Endothelial cell of umbilical vein (primary cell): ENCODE measurements at regions not wholly inside any gene's neighbourhood (a gene's known extent, or its start where the extent isn't known, plus 50 kb on each side); places are given as distances from the start of the nearest gene placed in this dataset.

Experiments
- BruUV-seq: library from RNA; stranded (reverse); fragments of 400-500 nt; replicated peaks from 2 replicates; lab custom pipeline; 2021; lab: Mats Ljungman, UMichigan
- CTCF ChIA-PET: fragments of 300-600, 350-600 bp; sonication (Branson Sonifier 250); formaldehyde crosslinking; loops from one replicate; lab custom pipeline; 2021; ENCODE audit warnings: antibody characterized with exemption, inconsistent platforms; lab: Charles Lee
- POLR2A ChIA-PET: fragments of 300-600, 350-600 bp; sonication (Branson Sonifier 250); formaldehyde crosslinking; loops from one replicate; lab custom pipeline; 2021; ENCODE audit warnings: antibody characterized with exemption, inconsistent platforms; lab: Charles Lee
- DNase-seq: peaks from one replicate; pipeline ENCODE4 v3.0.0-alpha.2; 2011; ENCODE audit warnings: low read depth, low spot score
- FAIRE-seq: peaks from 2 replicates; lab custom pipeline; 2011; peaks lifted over from hg19 to GRCh38; lab: Jason Lieb, UNC
- H2AFZ ChIP-seq: 2 replicates; pipeline ENCODE4 v1.6.0; 2012; ENCODE audit warnings: low read depth, low read length, control low read depth, inconsistent platforms
- H3K27ac ChIP-seq: 2 replicates; pipeline ENCODE4 v1.5.1; 2011; ENCODE audit warnings: low read depth, mild to moderate bottlenecking, control low read depth, low read length, moderate library complexity; ENCODE audit not compliant: insufficient read depth
- H3K27me3 ChIP-seq, 2 experiments: 2 replicates each; pipeline versions ENCODE4 v1.6.0 to v1.6.1; 2011; ENCODE audit warnings: low read length in 2 of 2, mixed read lengths in 1 of 2; ENCODE audit not compliant: control insufficient read depth in 2 of 2, insufficient read depth in 2 of 2
- H3K36me3 ChIP-seq, 2 experiments: 2 replicates in 1 of 2; 3 replicates in 1 of 2; pipeline ENCODE4 v1.5.1; 2011; ENCODE audit warnings: low read length in 2 of 2, mild to moderate bottlenecking in 1 of 2, moderate library complexity in 1 of 2; ENCODE audit not compliant: control insufficient read depth in 2 of 2, insufficient read depth in 2 of 2; ENCODE audit errors: extremely low read depth in 1 of 2
- H3K4me1 ChIP-seq: 3 replicates; pipeline ENCODE4 v1.5.1; 2011; ENCODE audit warnings: mild to moderate bottlenecking, low read length; ENCODE audit not compliant: control insufficient read depth, insufficient read depth; ENCODE audit errors: extremely low read depth
- H3K4me2 ChIP-seq: 2 replicates; pipeline ENCODE4 v1.6.1; 2011; ENCODE audit warnings: low read length, control low read depth, mixed read lengths; ENCODE audit not compliant: insufficient read depth
- H3K4me3 ChIP-seq, 3 experiments: fragments of 200-600 bp in 1 of 3; sonication (generic), shearing (Covaris generic) in 1 of 3; replicated peaks in 1 of 3; 2 replicates each; pipeline ENCODE4 v1.5.1; 2011 to 2016; ENCODE audit warnings: control low read depth in 3 of 3, low read length in 3 of 3, mild to moderate bottlenecking in 2 of 3, inconsistent platforms in 1 of 3, low read depth in 1 of 3, moderate library complexity in 1 of 3; ENCODE audit not compliant: insufficient read depth in 1 of 3
- H3K79me2 ChIP-seq: 2 replicates; pipeline ENCODE4 v1.6.0; 2012; ENCODE audit warnings: low read length, inconsistent platforms; ENCODE audit not compliant: control insufficient read depth, insufficient read depth
- H3K9ac ChIP-seq: replicated peaks from 2 replicates; pipeline ENCODE3; 2011; ENCODE audit warnings: low read length, control low read depth; ENCODE audit not compliant: insufficient read depth; ENCODE audit errors: extremely low read depth
- H3K9me1 ChIP-seq: replicated peaks from 3 replicates; pipeline ENCODE4 v1.6.0; 2011; ENCODE audit warnings: mild to moderate bottlenecking, low read length; ENCODE audit not compliant: control insufficient read depth, insufficient read depth; ENCODE audit errors: extremely low read depth
- H3K9me3 ChIP-seq: replicated peaks from 2 replicates; pipeline ENCODE4 v1.5.1; 2012; ENCODE audit warnings: low read length, inconsistent platforms; ENCODE audit not compliant: control insufficient read depth, insufficient read depth
- H4K20me1 ChIP-seq: replicated peaks from 2 replicates; pipeline ENCODE3; 2011; ENCODE audit warnings: mild to moderate bottlenecking, low read length; ENCODE audit not compliant: control insufficient read depth, insufficient read depth; ENCODE audit errors: extremely low read depth
- CTCF ChIP-seq, 2 donors: IDR thresholded peaks; 1 replicate in 1 of 2; 2 replicates in 1 of 2; pipeline ENCODE4 v1.5.1; 2011; ENCODE audit warnings: low read length in 2 of 2, mild to moderate bottlenecking in 2 of 2, moderate library complexity in 2 of 2, control low read depth in 1 of 2, inconsistent platforms in 1 of 2, low read depth in 1 of 2; ENCODE audit not compliant: insufficient read depth in 1 of 2; ENCODE audit errors: extremely low read depth in 1 of 2
- EZH2 ChIP-seq: IDR thresholded peaks from 2 replicates; pipeline ENCODE4 v1.6.1; 2012; ENCODE audit warnings: borderline replicate concordance, low read depth, mild to moderate bottlenecking, moderate library complexity, low read length, inconsistent platforms; ENCODE audit not compliant: severe bottlenecking
- GATA2 ChIP-seq: IDR thresholded peaks from 2 replicates; pipeline ENCODE4 v1.7.0; 2011; ENCODE audit warnings: low read depth, mild to moderate bottlenecking, moderate library complexity, mixed read lengths, low read length; ENCODE audit not compliant: insufficient read length, insufficient read depth
- JUN ChIP-seq: IDR thresholded peaks from 2 replicates; pipeline ENCODE4 v1.6.1; 2011; ENCODE audit warnings: borderline replicate concordance, low read depth; ENCODE audit not compliant: insufficient read length, insufficient read depth
- POLR2A ChIP-seq: IDR thresholded peaks from 2 replicates; pipeline ENCODE4 v1.6.1; 2012; ENCODE audit warnings: low read depth, mild to moderate bottlenecking, control low read depth, low read length
- POLR2AphosphoS5 ChIP-seq: IDR thresholded peaks from 2 replicates; pipeline ENCODE4 v1.6.1; 2012; ENCODE audit warnings: low read depth, mild to moderate bottlenecking, control low read depth, low read length, moderate library complexity; ENCODE audit not compliant: insufficient read depth
- dilution Hi-C: fragments of 300-500 bp; cut with MboI; formaldehyde crosslinking; loops from one replicate; pipeline ENCODE4 v1.15.0; 2019; ENCODE audit warnings: low sequenced_read_pairs; ENCODE audit not compliant: extremely low pct_ligation_motif_present
- intact Hi-C: fragments of 100-400 bp; cut with micrococcal nuclease; formaldehyde crosslinking; loops from one replicate; pipeline ENCODE4 v1.10.0; 2022
- TF ChIP-seq, protein P1 (sequence below): IDR thresholded peaks from 2 replicates; pipeline ENCODE4 v1.6.1; 2011; ENCODE audit not compliant: insufficient read depth, insufficient read length

DNA sequence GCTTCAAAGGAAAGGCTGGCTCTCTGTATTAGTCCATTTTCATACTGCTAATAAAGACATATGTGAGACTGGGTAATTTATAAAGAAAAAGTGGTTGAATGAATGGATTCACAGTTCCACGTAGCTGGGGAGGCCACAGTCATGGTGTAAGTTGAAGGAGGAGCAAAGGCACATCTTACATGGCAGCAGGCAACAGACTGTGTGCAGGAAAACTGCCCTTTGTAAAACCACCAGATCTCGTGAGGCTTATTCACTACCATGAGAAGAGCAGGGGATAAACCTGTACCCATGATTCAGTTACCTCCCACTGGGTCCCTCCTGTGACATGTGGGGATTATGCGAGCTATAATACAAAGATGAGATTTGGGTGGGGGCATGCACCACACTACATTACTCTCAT is 1486.6 kb downstream of the PCDH7 start:
- POLR2A ChIA-PET, result no interaction called here
- H3K4me3 ChIP-seq, result no peak overlapping the region
- no peaks in the 10 kb centered on the region for H3K36me3 ChIP-seq
- DNase-seq (no peak), FAIRE-seq (no peak)
- CTCF ChIA-PET, result interaction anchor here (1.0 kb wide), 1 partner anchor 19 kb away, joined by 3 read pairs; no protein-coding TSS in a partner anchor
- no peak for TF ChIP-seq GATA2
- no peak for TF ChIP-seq POLR2AphosphoS5
- no peak for TF ChIP-seq EZH2
- TF ChIP-seq, protein P1, sequence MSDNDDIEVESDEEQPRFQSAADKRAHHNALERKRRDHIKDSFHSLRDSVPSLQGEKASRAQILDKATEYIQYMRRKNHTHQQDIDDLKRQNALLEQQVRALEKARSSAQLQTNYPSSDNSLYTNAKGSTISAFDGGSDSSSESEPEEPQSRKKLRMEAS, result no peak
- no peak for TF ChIP-seq CTCF (IDR thresholded peaks at IDR 0.05; ENCODE audit: extremely low read depth in 1 of 2, insufficient read depth in 1 of 2, low read depth in 1 of 2, low read length in 2 of 2)
- no peak for TF ChIP-seq JUN
- no peak for TF ChIP-seq POLR2A
- H3K9ac ChIP-seq, result no peak overlapping the region
- dilution Hi-C loops, result no loop called here
- H3K27ac ChIP-seq, result no peak overlapping the region
- H3K4me1 ChIP-seq, result no peaks in the 10 kb centered on the region
- H3K27me3 ChIP-seq, result no peaks in the 10 kb centered on the region
- BruUV-seq, result no TSS peak
- H4K20me1 ChIP-seq, result no peaks in the 10 kb centered on the region
- H3K79me2 ChIP-seq, result no peaks in the 10 kb centered on the region
- H2AFZ ChIP-seq, result no peak overlapping the region
- no peak overlapping the region for H3K4me2 ChIP-seq
- intact Hi-C loops, result no loop called here
- H3K9me1 ChIP-seq, result no peaks in the 10 kb centered on the region
- H3K9me3 ChIP-seq, result no peaks in the 10 kb centered on the region
